Activated CD4-positive, alpha-beta T cell treated with anti-CD3 and anti-CD28 coated beads, Interleukin-2, amount 10 ng/mL, durations not matched to agents 7 days and 5 days (primary cell): ENCODE measurements at regions not wholly inside any gene's neighbourhood (a gene's known extent, or its start where the extent isn't known, plus 50 kb on each side); places are given as distances from the start of the nearest gene placed in this dataset.

Experiments
- CTCF ChIA-PET: fragments of 350-600 bp; sonication (Branson Sonifier 250); formaldehyde crosslinking; loops from one replicate; lab custom pipeline; 2021; ENCODE audit warnings: antibody characterized with exemption; lab: Charles Lee
- POLR2A ChIA-PET: fragments of 350-600 bp; sonication (Branson Sonifier 250); formaldehyde crosslinking; loops from one replicate; lab custom pipeline; 2021; ENCODE audit warnings: antibody characterized with exemption; lab: Charles Lee
- DNase-seq: peaks from one replicate; pipeline ENCODE4 v3.0.0-alpha.2; 2020
- H3K27ac Mint-ChIP-seq: one replicate; pipeline ENCODE4 v1.8.0; 2021; ENCODE audit warnings: mild to moderate bottlenecking, moderate library complexity, mixed read lengths
- H3K27me3 Mint-ChIP-seq: one replicate; pipeline ENCODE4 v1.8.0; 2021; ENCODE audit warnings: mixed read lengths
- H3K36me3 Mint-ChIP-seq: one replicate; pipeline ENCODE4 v1.8.0; 2021; ENCODE audit warnings: low read depth, mixed read lengths
- H3K4me1 Mint-ChIP-seq: one replicate; pipeline ENCODE4 v1.8.0; 2021; ENCODE audit warnings: mixed read lengths
- H3K4me3 Mint-ChIP-seq: one replicate; pipeline ENCODE4 v1.8.0; 2021; ENCODE audit warnings: mild to moderate bottlenecking, moderate library complexity, mixed read lengths
- H3K9me3 Mint-ChIP-seq: one replicate; pipeline ENCODE4 v1.8.0; 2021; ENCODE audit warnings: mixed read lengths

DNA sequence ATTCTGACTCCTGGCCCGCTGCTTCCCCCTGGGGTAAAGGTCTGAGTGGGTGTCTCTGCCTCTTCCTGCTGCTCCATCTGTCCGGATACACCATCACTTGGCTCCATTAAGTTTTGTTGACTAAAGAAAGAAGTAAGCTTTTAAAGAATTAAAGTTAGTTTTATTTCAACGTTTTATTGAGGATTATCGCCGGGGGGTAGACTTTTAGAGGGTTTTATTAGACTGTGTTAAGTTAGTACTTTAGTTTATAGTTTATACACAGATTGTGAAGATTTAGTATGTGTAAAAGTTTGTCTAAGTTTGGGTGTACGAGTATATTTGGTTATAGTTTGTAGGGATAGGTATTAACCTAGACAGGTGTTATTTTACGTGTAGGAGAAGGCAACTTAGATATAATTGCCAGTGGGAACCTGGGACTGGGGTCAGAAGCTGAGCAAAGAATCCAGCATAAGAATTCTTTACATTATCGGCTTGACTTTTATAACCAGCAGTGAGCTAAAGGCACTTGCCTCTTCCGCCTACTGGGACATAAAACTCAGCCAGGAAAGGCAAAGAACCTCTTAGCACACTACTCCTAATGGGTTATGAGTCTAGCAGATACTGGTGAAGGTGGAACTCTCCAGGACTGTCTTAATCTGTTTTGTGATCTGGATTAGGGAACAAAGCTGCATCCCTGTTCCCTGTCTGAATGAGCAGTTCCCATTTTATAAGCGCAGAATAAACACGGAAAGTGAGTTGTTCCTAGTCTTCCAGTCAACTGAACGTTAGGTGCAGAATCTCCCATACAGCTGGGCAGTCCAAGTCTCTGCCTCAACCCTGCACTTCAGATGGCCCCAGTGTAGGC lies 131.3 kb downstream of the FAM43A start:
- Mint-ChIP-seq H3K4me3 (no peak overlapping the region), H3K4me1 (no peaks in the 10 kb centered on the region), H3K27me3 (no peaks in the 10 kb centered on the region), H3K9me3 (no peaks in the 10 kb centered on the region), H3K36me3 (no peaks in the 10 kb centered on the region), H3K27ac (no peak overlapping the region)
- POLR2A ChIA-PET: no interaction called here
- no peak for DNase-seq
- CTCF ChIA-PET: interaction anchor here (1.1 kb wide), 1 partner anchor 12 kb away, joined by 3 read pairs; no protein-coding TSS in a partner anchor

DNA sequence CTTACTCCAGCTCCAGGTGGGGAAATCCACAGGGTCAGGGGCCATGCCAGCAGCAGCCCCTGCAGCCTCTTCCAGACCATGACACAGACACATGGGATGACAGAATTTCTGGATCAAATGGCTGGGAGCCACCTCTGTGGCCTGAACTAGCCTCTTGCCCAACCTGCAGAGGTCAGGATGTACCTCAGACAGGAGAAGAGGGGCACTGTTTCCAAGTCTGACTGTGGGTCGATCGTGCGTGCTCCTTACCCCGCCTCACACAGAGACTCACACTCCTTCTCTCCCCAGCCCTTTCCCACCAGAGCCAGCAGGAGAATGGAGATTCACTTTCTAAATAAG lies 131.9 kb downstream of the FAM43A start:
- Mint-ChIP-seq H3K27ac (no peak overlapping the region), H3K4me3 (no peak overlapping the region), H3K4me1 (no peaks in the 10 kb centered on the region), H3K36me3 (no peaks in the 10 kb centered on the region), H3K27me3 (no peaks in the 10 kb centered on the region), H3K9me3 (no peaks in the 10 kb centered on the region)
- DNase-seq: no peak
- ChIA-PET POLR2A (no interaction called here), CTCF (no interaction called here)

GRCh38 chr3:194817936-194818335 lies 132.3 kb downstream of the FAM43A start:
- no peaks in the 10 kb centered on the region for H3K36me3 Mint-ChIP-seq
- DNase-seq: no peak

GRCh38 chr3:194824100-194824499 lies 138.4 kb downstream of the FAM43A start:
- H3K9me3 Mint-ChIP-seq: no peaks in the 10 kb centered on the region
- ChIA-PET CTCF (no interaction called here), POLR2A (no interaction called here)
- H3K4me1 Mint-ChIP-seq: no peaks in the 10 kb centered on the region
- no peak overlapping the region for H3K27ac Mint-ChIP-seq
- no peaks in the 10 kb centered on the region for H3K36me3 Mint-ChIP-seq
- no peak overlapping the region for H3K4me3 Mint-ChIP-seq
- H3K27me3 Mint-ChIP-seq: no peaks in the 10 kb centered on the region
- DNase-seq: no peak

More at GRCh38 chr3:194817936-194818335, 132.3 kb downstream of the FAM43A start:
- no peaks in the 10 kb centered on the region for H3K27me3 Mint-ChIP-seq
- H3K4me1 Mint-ChIP-seq: no peaks in the 10 kb centered on the region
- no peaks in the 10 kb centered on the region for H3K9me3 Mint-ChIP-seq
- no peak overlapping the region for H3K4me3 Mint-ChIP-seq
- H3K27ac Mint-ChIP-seq: no peak overlapping the region
- POLR2A ChIA-PET: no interaction called here
- CTCF ChIA-PET: no interaction called here

- H3K4me3 Mint-ChIP-seq: no peak overlapping the region
- ChIA-PET POLR2A (no interaction called here), CTCF (no interaction called here)
- no peaks in the 10 kb centered on the region for H3K9me3 Mint-ChIP-seq
- DNase-seq: no peak
- no peaks in the 10 kb centered on the region for H3K27me3 Mint-ChIP-seq
- H3K4me1 Mint-ChIP-seq: no peaks in the 10 kb centered on the region
- H3K27ac Mint-ChIP-seq: no peak overlapping the region
- no peaks in the 10 kb centered on the region for H3K36me3 Mint-ChIP-seq
Observed at GRCh38 chr3:194824701-194825111, 139.0 kb downstream of the FAM43A start.

- Mint-ChIP-seq H3K4me3 (no peak overlapping the region), H3K4me1 (no peaks in the 10 kb centered on the region), H3K27ac (no peak overlapping the region), H3K36me3 (no peaks in the 10 kb centered on the region), H3K9me3 (no peaks in the 10 kb centered on the region), H3K27me3 (no peaks in the 10 kb centered on the region)
- DNase-seq: no peak
- CTCF ChIA-PET: interaction anchor here (1.4 kb wide), 1 partner anchor 12 kb away, joined by 3 read pairs; no protein-coding TSS in a partner anchor
- POLR2A ChIA-PET: no interaction called here
Observed at GRCh38 chr3:194826594-194826993, 140.9 kb downstream of the FAM43A start.

GRCh38 chr3:194827486-194827885 lies 141.8 kb downstream of the FAM43A start:
- Mint-ChIP-seq H3K9me3 (no peaks in the 10 kb centered on the region), H3K27me3 (no peaks in the 10 kb centered on the region), H3K27ac (no peak overlapping the region), H3K4me1 (no peaks in the 10 kb centered on the region), H3K4me3 (no peak overlapping the region), H3K36me3 (no peaks in the 10 kb centered on the region)
- ChIA-PET CTCF (no interaction called here), POLR2A (no interaction called here)
- DNase-seq: no peak

DNA sequence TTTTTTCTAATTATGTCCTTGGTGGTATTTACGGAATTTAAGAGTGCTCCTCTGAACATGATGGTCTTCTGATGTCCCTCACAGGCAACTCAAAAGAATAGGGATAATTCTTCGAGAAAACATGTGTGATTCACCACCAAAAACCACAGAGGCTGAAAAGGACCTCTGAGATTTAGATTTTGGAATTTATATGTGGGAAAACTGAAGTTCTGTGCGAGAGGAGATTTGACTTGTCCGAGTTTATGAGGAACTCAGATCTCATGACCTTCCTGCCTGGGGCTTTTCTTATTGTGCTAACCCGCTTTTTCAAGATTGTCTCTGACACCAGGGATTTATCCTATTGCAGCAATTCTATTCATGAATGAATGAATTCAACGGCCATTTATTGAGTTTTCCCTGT lies 142.4 kb downstream of the FAM43A start:
- H3K4me3 Mint-ChIP-seq: no peak overlapping the region
- no peaks in the 10 kb centered on the region for H3K4me1 Mint-ChIP-seq
- CTCF ChIA-PET: no interaction called here
- H3K9me3 Mint-ChIP-seq: no peaks in the 10 kb centered on the region
- no peaks in the 10 kb centered on the region for H3K36me3 Mint-ChIP-seq
- no peak for DNase-seq
- no peak overlapping the region for H3K27ac Mint-ChIP-seq
- H3K27me3 Mint-ChIP-seq: no peaks in the 10 kb centered on the region
- POLR2A ChIA-PET: no interaction called here

- no peak overlapping the region for H3K4me3 Mint-ChIP-seq
- ChIA-PET CTCF (no interaction called here), POLR2A (no interaction called here)
- H3K9me3 Mint-ChIP-seq: no peaks in the 10 kb centered on the region
- no peaks in the 10 kb centered on the region for H3K4me1 Mint-ChIP-seq
- DNase-seq: no peak
- H3K36me3 Mint-ChIP-seq: no peaks in the 10 kb centered on the region
- H3K27me3 Mint-ChIP-seq: no peaks in the 10 kb centered on the region
- no peak overlapping the region for H3K27ac Mint-ChIP-seq
Observed at GRCh38 chr3:194828926-194829325, 143.2 kb downstream of the FAM43A start.

GRCh38 chr3:194830401-194830800 lies 144.7 kb downstream of the FAM43A start:
- no peak overlapping the region for H3K4me3 Mint-ChIP-seq
- no peaks in the 10 kb centered on the region for H3K36me3 Mint-ChIP-seq
- H3K4me1 Mint-ChIP-seq: no peaks in the 10 kb centered on the region
- H3K27me3 Mint-ChIP-seq: no peaks in the 10 kb centered on the region
- ChIA-PET POLR2A (no interaction called here), CTCF (no interaction called here)
- no peak for DNase-seq
- H3K9me3 Mint-ChIP-seq: no peaks in the 10 kb centered on the region
- no peak overlapping the region for H3K27ac Mint-ChIP-seq

DNA sequence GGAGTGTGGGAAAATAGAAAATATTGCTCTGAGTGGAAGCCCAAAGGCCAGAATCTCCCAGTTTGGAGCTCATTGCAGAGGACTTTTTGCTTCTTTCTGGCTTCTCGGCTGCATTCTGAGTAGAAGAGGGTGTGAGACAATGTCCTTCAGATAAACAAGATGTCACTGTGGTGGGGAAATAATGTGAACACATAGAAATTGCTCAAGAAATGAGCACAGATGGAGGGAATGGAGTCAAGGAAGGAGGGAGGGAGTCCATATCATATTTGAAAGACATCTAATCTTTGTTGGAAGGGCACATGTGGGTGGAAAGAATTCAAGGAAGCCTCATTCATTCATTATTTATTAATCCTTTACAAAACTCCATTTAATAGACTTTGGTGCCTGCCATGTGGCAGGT lies 145.3 kb downstream of the FAM43A start:
- DNase-seq: no peak
- Mint-ChIP-seq H3K4me3 (no peak overlapping the region), H3K27me3 (no peaks in the 10 kb centered on the region), H3K36me3 (no peaks in the 10 kb centered on the region), H3K4me1 (no peaks in the 10 kb centered on the region), H3K9me3 (no peaks in the 10 kb centered on the region), H3K27ac (no peak overlapping the region)
- CTCF ChIA-PET: no interaction called here
- POLR2A ChIA-PET: no interaction called here

DNA sequence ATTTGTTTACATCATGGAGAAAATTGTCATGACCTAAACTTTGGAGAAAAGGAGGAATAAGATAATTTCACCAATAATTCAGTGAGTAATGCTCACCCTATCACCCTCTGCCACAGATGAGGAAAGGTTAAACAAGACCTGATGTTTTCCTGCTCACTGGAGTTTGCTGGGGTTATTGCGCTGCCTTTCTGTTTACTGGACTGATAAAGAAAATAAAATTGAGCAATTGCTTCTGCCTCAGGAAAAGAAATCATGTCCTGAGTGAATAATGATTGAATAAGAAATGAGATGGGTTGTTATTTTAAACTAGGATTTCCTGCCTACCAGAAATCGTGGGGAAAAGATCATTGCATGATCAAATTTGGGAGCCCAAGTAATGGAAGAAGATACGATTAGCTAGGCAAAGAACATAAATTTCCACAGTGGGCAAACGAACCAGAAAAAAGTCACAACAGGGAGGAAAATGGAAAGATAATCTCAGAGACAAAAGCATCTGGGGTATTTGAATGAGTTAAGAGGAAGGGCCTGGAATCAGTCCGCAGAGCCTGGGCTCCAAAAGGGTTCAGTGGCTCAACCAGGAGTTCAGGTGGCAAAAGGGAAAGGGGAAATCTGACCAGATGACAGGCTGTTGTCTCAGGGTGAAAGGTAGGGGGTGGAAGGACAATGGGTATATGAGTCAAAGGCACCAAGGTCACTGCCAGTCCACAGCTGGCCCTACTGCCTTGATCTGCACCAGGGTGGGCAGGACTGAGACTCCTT lies 146.8 kb downstream of the FAM43A start:
- H3K4me1 Mint-ChIP-seq: no peaks in the 10 kb centered on the region
- no peaks in the 10 kb centered on the region for H3K27me3 Mint-ChIP-seq
- H3K9me3 Mint-ChIP-seq: no peaks in the 10 kb centered on the region
- H3K27ac Mint-ChIP-seq: no peak overlapping the region
- ChIA-PET CTCF (no interaction called here), POLR2A (no interaction called here)
- no peaks in the 10 kb centered on the region for H3K36me3 Mint-ChIP-seq
- no peak for DNase-seq
- H3K4me3 Mint-ChIP-seq: no peak overlapping the region

GRCh38 chr3:194833114-194833910 lies 147.6 kb downstream of the FAM43A start:
- Mint-ChIP-seq H3K27ac (no peak overlapping the region), H3K4me1 (no peaks in the 10 kb centered on the region), H3K9me3 (no peaks in the 10 kb centered on the region), H3K36me3 (no peaks in the 10 kb centered on the region), H3K27me3 (no peaks in the 10 kb centered on the region), H3K4me3 (no peak overlapping the region)
- POLR2A ChIA-PET: no interaction called here
- no peak for DNase-seq
- CTCF ChIA-PET: no interaction called here
